Thoracic aorta (tissue), 2 donors: ENCODE measurements at regions not wholly inside any gene's neighbourhood (a gene's known extent, or its start where the extent isn't known, plus 50 kb on each side); places are given as distances from the start of the nearest gene placed in this dataset.

ENCODE experiments used
- ATAC-seq: fragments of 150-250 bp; one replicate; pipeline ENCODE4 v1.8.0; 2017; ENCODE audit warnings: low read depth; ENCODE audit not compliant: insufficient number of reproducible peaks, low FRiP score
- DNase-seq: peaks from one replicate; pipeline ENCODE4 v3.0.0-alpha.2; 2020; ENCODE audit warnings: low spot score
- H3K27ac ChIP-seq, 2 donors: fragments of 200-600 bp; sonication (generic); 1 replicate in 1 of 2; 2 replicates in 1 of 2; pipeline ENCODE4 v1.5.1; 2016; ENCODE audit warnings: mild to moderate bottlenecking in 2 of 2, moderate library complexity in 2 of 2
- H3K27me3 ChIP-seq: fragments of 200-600 bp; sonication (generic); replicated peaks from 2 replicates; pipeline ENCODE4 v1.6.0; 2016; ENCODE audit warnings: mild to moderate bottlenecking; ENCODE audit not compliant: insufficient read depth
- H3K36me3 ChIP-seq: fragments of 200-600 bp; sonication (generic); one replicate; pipeline ENCODE4 v1.5.1; 2016
- H3K4me1 ChIP-seq, 2 donors: fragments of 200-600 bp; sonication (generic); 1 replicate in 1 of 2; 2 replicates in 1 of 2; pipeline versions ENCODE4 v1.5.1 to v1.6.0; 2016; ENCODE audit warnings: low read depth in 2 of 2, mild to moderate bottlenecking in 1 of 2; ENCODE audit not compliant: control insufficient read depth in 1 of 2
- H3K4me3 ChIP-seq: fragments of 200-600 bp; sonication (generic); 2 replicates; pipeline ENCODE4 v1.5.1; 2016; ENCODE audit warnings: mild to moderate bottlenecking
- H3K9me3 ChIP-seq: fragments of 200-600 bp; sonication (generic); 2 replicates; pipeline ENCODE4 v1.5.1; 2016
- CTCF ChIP-seq: fragments of 200-600 bp; sonication (generic); IDR thresholded peaks from one replicate; pipeline ENCODE4 v1.5.1; 2019; ENCODE audit warnings: antibody characterized with exemption

GRCh38 chr3:117763561-117763960 lies 1054.0 kb downstream of the TUSC7 start:
- H3K36me3 ChIP-seq: no peaks in the 10 kb centered on the region
- H3K27me3 ChIP-seq: no peaks in the 10 kb centered on the region
- TF ChIP-seq CTCF: no peak
- no peak for ATAC-seq
- H3K9me3 ChIP-seq: no peaks in the 10 kb centered on the region
- H3K4me1 ChIP-seq: no peaks in the 10 kb centered on the region
- no peak overlapping the region for H3K4me3 ChIP-seq
- no peak overlapping the region for H3K27ac ChIP-seq
- no peak for DNase-seq

GRCh38 chr3:117768581-117768980 lies 1059.0 kb downstream of the TUSC7 start:
- H3K27ac ChIP-seq: no peak overlapping the region
- no peak for TF ChIP-seq CTCF
- ATAC-seq (no peak), DNase-seq (no peak)
- H3K36me3 ChIP-seq: no peaks in the 10 kb centered on the region
- no peaks in the 10 kb centered on the region for H3K27me3 ChIP-seq
- H3K4me3 ChIP-seq: no peak overlapping the region
- H3K9me3 ChIP-seq: no peaks in the 10 kb centered on the region
- H3K4me1 ChIP-seq: no peaks in the 10 kb centered on the region

GRCh38 chr3:117774130-117774529 lies 1064.6 kb downstream of the TUSC7 start:
- TF ChIP-seq CTCF: no peak
- Histone ChIP-seq H3K4me1 (no peaks in the 10 kb centered on the region), H3K27ac (no peak overlapping the region), H3K4me3 (no peak overlapping the region), H3K27me3 (no peaks in the 10 kb centered on the region), H3K9me3 (no peaks in the 10 kb centered on the region), H3K36me3 (no peaks in the 10 kb centered on the region)
- DNase-seq: no peak
- ATAC-seq: no peak

- Histone ChIP-seq H3K27me3 (no peaks in the 10 kb centered on the region), H3K27ac (no peak overlapping the region), H3K36me3 (no peaks in the 10 kb centered on the region), H3K4me3 (no peak overlapping the region), H3K4me1 (no peaks in the 10 kb centered on the region), H3K9me3 (no peaks in the 10 kb centered on the region)
- no peak for TF ChIP-seq CTCF
- ATAC-seq: no peak
- DNase-seq: no peak
These were observed 1076.8 kb downstream of the TUSC7 start for GRCh38 chr3:117786349-117786748.

- no peaks in the 10 kb centered on the region for H3K36me3 ChIP-seq
- no peaks in the 10 kb centered on the region for H3K4me1 ChIP-seq
- no peak for DNase-seq
- H3K27me3 ChIP-seq: no peaks in the 10 kb centered on the region
- no peak for TF ChIP-seq CTCF
- peak; percentile 43 for ATAC-seq
- no peak overlapping the region for H3K27ac ChIP-seq
- no peaks in the 10 kb centered on the region for H3K9me3 ChIP-seq
- H3K4me3 ChIP-seq: no peak overlapping the region
These were observed 1078.5 kb downstream of the TUSC7 start for GRCh38 chr3:117788061-117788460.
